HCT116 (cell line): ENCODE measurements at regions not wholly inside any gene's neighbourhood (a gene's known extent, or its start where the extent isn't known, plus 50 kb on each side); places are given as distances from the start of the nearest gene placed in this dataset.

Experiments
- ATAC-seq: fragments of 200-7000 bp; cut with Tn5 transposase; 2 replicates; pipeline ENCODE4 v1.9.1; 2020; ENCODE audit warnings: mild to moderate bottlenecking, moderate library complexity
- BruUV-seq: library from RNA; stranded (reverse); fragments of 400-500 nt; replicated peaks from 2 replicates; lab custom pipeline; 2021; lab: Mats Ljungman, UMichigan
- CTCF ChIA-PET: fragments of 300-600 bp; sonication (Branson Sonifier 250); formaldehyde crosslinking; loops from one replicate; lab custom pipeline; 2021; ENCODE audit warnings: antibody characterized with exemption; lab: Charles Lee
- POLR2A ChIA-PET: fragments of 300-600, 350-600 bp; sonication (Branson Sonifier 250); formaldehyde crosslinking; loops from one replicate; lab custom pipeline; 2021; ENCODE audit warnings: antibody characterized with exemption; lab: Charles Lee
- RAD21 ChIA-PET, 2 experiments: fragments of 300-600 bp; sonication (Branson Sonifier 250); formaldehyde crosslinking; loops; one replicate each; lab custom pipeline; 2023; ENCODE audit warnings: low total read pairs in 2 of 2; ENCODE audit not compliant: uncharacterized antibody in 2 of 2, unreplicated experiment in 2 of 2, low non-redundant PET in 1 of 2; lab: Charles Lee
- DNase-seq: peaks from one replicate; pipeline ENCODE4 v3.0.0-alpha.2; 2010; ENCODE audit warnings: low read depth, low spot score
- H2AFZ ChIP-seq: fragments of 200-600 bp; shearing (Covaris generic), sonication (generic); 2 replicates; pipeline ENCODE4 v1.6.1; 2017; ENCODE audit warnings: low read depth, mixed run types, mixed read lengths, antibody characterized with exemption, low read length; ENCODE audit not compliant: poor library complexity, severe bottlenecking
- H3K27ac ChIP-seq: 2 replicates; pipeline ENCODE4 v1.5.1; 2012; ENCODE audit warnings: low read depth, low read length
- H3K27me3 ChIP-seq: fragments of 200-600 bp; sonication (generic); 2 replicates; pipeline ENCODE4 v1.6.1; 2016; ENCODE audit warnings: mixed run types, low read length, mixed read lengths; ENCODE audit not compliant: insufficient read depth
- H3K36me3 ChIP-seq, 2 experiments: fragments of 200-500 bp in 1 of 2; fragments of 200-600 bp in 1 of 2; sonication (Bioruptor generic) in 1 of 2; sonication (generic) in 1 of 2; 2 replicates each; pipeline versions ENCODE4 v1.5.1 to v1.6.1; 2014 to 2016; ENCODE audit warnings: low read length in 2 of 2, inconsistent platforms in 1 of 2, mixed read lengths in 1 of 2, mixed run types in 1 of 2; ENCODE audit not compliant: insufficient read depth in 2 of 2, control insufficient read depth in 1 of 2
- H3K4me1 ChIP-seq, 2 experiments: fragments of 200-600 bp in 1 of 2; sonication (generic) in 1 of 2; 2 replicates each; pipeline versions ENCODE4 v1.5.1 to v1.6.1; 2012 to 2017; ENCODE audit warnings: low read length in 2 of 2, inconsistent platforms in 1 of 2, mild to moderate bottlenecking in 1 of 2, mixed read lengths in 1 of 2, mixed run types in 1 of 2, moderate library complexity in 1 of 2; ENCODE audit not compliant: insufficient read depth in 2 of 2, control insufficient read depth in 1 of 2
- H3K4me2 ChIP-seq: fragments of 200-600 bp; sonication (generic); 2 replicates; pipeline ENCODE4 v1.6.1; 2017; ENCODE audit warnings: mixed run types, low read length, mixed read lengths
- H3K4me3 ChIP-seq, 2 experiments: fragments of 200-600 bp in 1 of 2; sonication (generic) in 1 of 2; replicated peaks in 1 of 2; 2 replicates each; pipeline ENCODE4 v1.5.1; 2011 to 2016; ENCODE audit warnings: low read length in 2 of 2, control low read depth in 1 of 2, low read depth in 1 of 2, mild to moderate bottlenecking in 1 of 2, mixed read lengths in 1 of 2, mixed run types in 1 of 2
- H3K79me2 ChIP-seq: fragments of 200-600 bp; sonication (generic); 2 replicates; pipeline ENCODE4 v1.6.1; 2017; ENCODE audit warnings: mild to moderate bottlenecking, mixed run types, low read length, moderate library complexity, mixed read lengths; ENCODE audit not compliant: insufficient read depth
- H3K9ac ChIP-seq: fragments of 200-600 bp; sonication (generic); 2 replicates; pipeline ENCODE4 v1.6.1; 2016; ENCODE audit warnings: low read length, mixed read lengths
- H3K9me2 ChIP-seq: fragments of 200-600 bp; sonication (generic), shearing (Covaris generic); 2 replicates; pipeline ENCODE4 v1.6.1; 2017; ENCODE audit warnings: mixed run types, mild to moderate bottlenecking, moderate library complexity; ENCODE audit not compliant: insufficient read depth
- H3K9me3 ChIP-seq, 2 experiments: fragments of 200-500 bp in 1 of 2; fragments of 200-600 bp in 1 of 2; sonication (Bioruptor generic) in 1 of 2; sonication (generic) in 1 of 2; 2 replicates each; pipeline ENCODE4 v1.6.1; 2014 to 2017; ENCODE audit warnings: low read length in 2 of 2, mixed read lengths in 2 of 2, inconsistent platforms in 1 of 2, low read depth in 1 of 2, mild to moderate bottlenecking in 1 of 2, mixed run types in 1 of 2, moderate library complexity in 1 of 2; ENCODE audit not compliant: control insufficient read depth in 1 of 2, insufficient read depth in 1 of 2
- H4K20me1 ChIP-seq: fragments of 200-600 bp; sonication (generic), shearing (Covaris generic); 2 replicates; pipeline ENCODE4 v1.6.1; 2017; ENCODE audit warnings: mixed run types, mild to moderate bottlenecking, moderate library complexity; ENCODE audit not compliant: insufficient read depth
- EGR1 ChIP-seq: IDR thresholded peaks from 2 replicates; pipeline ENCODE4 v1.6.1; 2012; ENCODE audit warnings: low read depth
- EZH2 ChIP-seq: fragments of 200-600 bp; sonication (generic); IDR thresholded peaks from 2 replicates; pipeline ENCODE4 v1.6.1; 2017; ENCODE audit warnings: antibody characterized with exemption, mixed run types
- FOSL1 ChIP-seq: IDR thresholded peaks from 2 replicates; pipeline ENCODE4 v1.6.1; 2012; ENCODE audit warnings: low read depth
- POLR2A ChIP-seq: IDR thresholded peaks from 2 replicates; pipeline ENCODE4 v1.7.0; 2011; ENCODE audit warnings: borderline replicate concordance; ENCODE audit not compliant: insufficient read depth, insufficient read length; ENCODE audit errors: extremely low read depth
- RAD21 ChIP-seq: IDR thresholded peaks from 2 replicates; pipeline ENCODE4 v1.6.1; 2012; ENCODE audit warnings: low read depth, mild to moderate bottlenecking
- SP1 ChIP-seq: IDR thresholded peaks from 2 replicates; pipeline ENCODE4 v1.6.1; 2012; ENCODE audit warnings: low read depth
- SRF ChIP-seq: IDR thresholded peaks from 2 replicates; pipeline ENCODE4 v1.6.1; 2012; ENCODE audit warnings: low read depth
- ZNF274 ChIP-seq: fragments of 200-500 bp; sonication (Bioruptor generic); IDR thresholded peaks from 2 replicates; pipeline ENCODE4 v1.6.1; 2014; ENCODE audit warnings: mild to moderate bottlenecking, low read depth, low read length, inconsistent platforms
- intact Hi-C: fragments of 100-400 bp; cut with micrococcal nuclease; formaldehyde crosslinking; loops from 2 replicates; pipeline ENCODE4 v1.10.0; 2022
- TF ChIP-seq, protein P1 (sequence below): IDR thresholded peaks from 2 replicates; pipeline ENCODE4 v1.6.1; 2011; ENCODE audit warnings: mild to moderate bottlenecking, low read length, moderate library complexity; ENCODE audit not compliant: insufficient replicate concordance; ENCODE audit errors: extremely low read depth
- TF ChIP-seq, protein P2 (sequence below): IDR thresholded peaks from 2 replicates; pipeline ENCODE4 v1.6.1; 2012; ENCODE audit warnings: low read depth
- TF ChIP-seq, protein P3 (sequence below), 3 experiments: fragments of 200-600 bp in 1 of 3; sonication (generic) in 1 of 3; IDR thresholded peaks in 2 of 3; conservative IDR thresholded peaks in 1 of 3; 2 replicates each; pipeline ENCODE4 v1.5.1; 2012 to 2017; ENCODE audit warnings: low read depth in 2 of 3, low read length in 2 of 3, antibody characterized with exemption in 1 of 3, borderline replicate concordance in 1 of 3, control low read depth in 1 of 3, mild to moderate bottlenecking in 1 of 3, mixed read lengths in 1 of 3, mixed run types in 1 of 3, moderate library complexity in 1 of 3; ENCODE audit not compliant: insufficient read depth in 1 of 3

DNA sequence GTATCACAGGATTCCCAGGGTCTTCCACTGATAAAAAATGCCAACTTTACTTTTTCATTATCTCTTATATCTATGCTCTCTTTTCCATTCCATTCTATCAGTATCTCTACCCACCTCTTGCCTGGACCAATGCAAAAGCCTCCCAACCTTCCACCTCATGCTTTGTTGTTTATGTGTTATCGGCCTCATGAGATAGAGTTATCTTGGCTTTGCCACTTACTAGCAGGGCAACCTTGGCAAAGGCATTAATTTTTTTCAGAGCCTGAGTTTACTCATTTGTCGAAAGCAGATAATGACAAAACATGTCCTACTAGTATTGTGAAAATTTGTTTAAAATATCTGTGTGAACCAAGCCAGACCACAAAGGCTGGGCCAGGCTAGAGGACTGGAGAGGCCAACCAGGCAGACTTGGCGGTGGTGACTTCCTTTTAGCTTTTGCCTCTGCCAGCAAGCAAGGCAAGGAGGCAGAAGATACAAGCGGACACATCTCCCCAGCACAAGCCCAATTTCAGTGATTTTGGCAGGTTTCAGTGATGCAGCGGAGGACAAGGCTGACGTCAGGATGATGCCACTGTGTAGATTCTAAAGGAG is 106.9 kb downstream of the ADAMTS15 start:
- Histone ChIP-seq H4K20me1 (no peaks in the 10 kb centered on the region), H3K4me2 (no peak overlapping the region), H2AFZ (no peak overlapping the region), H3K4me1 (no peaks in the 10 kb centered on the region), H3K9me3 (no peaks in the 10 kb centered on the region), H3K4me3 (no peak overlapping the region), H3K27ac (no peak overlapping the region), H3K9ac (no peak overlapping the region), H3K27me3 (peaks cover 18% of the 10 kb centered on the region; the same call in 1 of the 2 replicates), H3K79me2 (no peaks in the 10 kb centered on the region), H3K36me3 (no peaks in the 10 kb centered on the region), H3K9me2 (no peaks in the 10 kb centered on the region)
- TF ChIP-seq, protein P1, sequence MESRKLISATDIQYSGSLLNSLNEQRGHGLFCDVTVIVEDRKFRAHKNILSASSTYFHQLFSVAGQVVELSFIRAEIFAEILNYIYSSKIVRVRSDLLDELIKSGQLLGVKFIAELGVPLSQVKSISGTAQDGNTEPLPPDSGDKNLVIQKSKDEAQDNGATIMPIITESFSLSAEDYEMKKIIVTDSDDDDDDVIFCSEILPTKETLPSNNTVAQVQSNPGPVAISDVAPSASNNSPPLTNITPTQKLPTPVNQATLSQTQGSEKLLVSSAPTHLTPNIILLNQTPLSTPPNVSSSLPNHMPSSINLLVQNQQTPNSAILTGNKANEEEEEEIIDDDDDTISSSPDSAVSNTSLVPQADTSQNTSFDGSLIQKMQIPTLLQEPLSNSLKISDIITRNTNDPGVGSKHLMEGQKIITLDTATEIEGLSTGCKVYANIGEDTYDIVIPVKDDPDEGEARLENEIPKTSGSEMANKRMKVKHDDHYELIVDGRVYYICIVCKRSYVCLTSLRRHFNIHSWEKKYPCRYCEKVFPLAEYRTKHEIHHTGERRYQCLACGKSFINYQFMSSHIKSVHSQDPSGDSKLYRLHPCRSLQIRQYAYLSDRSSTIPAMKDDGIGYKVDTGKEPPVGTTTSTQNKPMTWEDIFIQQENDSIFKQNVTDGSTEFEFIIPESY, result no peak
- TF ChIP-seq EZH2, result no peak
- TF ChIP-seq EGR1, result no peak
- no TSS peak for BruUV-seq
- intact Hi-C loops, result no loop called here
- ATAC-seq (no peak), DNase-seq (no peak)
- ChIA-PET POLR2A (no interaction called here), RAD21 (no interaction called here), CTCF (no interaction called here)

DNA sequence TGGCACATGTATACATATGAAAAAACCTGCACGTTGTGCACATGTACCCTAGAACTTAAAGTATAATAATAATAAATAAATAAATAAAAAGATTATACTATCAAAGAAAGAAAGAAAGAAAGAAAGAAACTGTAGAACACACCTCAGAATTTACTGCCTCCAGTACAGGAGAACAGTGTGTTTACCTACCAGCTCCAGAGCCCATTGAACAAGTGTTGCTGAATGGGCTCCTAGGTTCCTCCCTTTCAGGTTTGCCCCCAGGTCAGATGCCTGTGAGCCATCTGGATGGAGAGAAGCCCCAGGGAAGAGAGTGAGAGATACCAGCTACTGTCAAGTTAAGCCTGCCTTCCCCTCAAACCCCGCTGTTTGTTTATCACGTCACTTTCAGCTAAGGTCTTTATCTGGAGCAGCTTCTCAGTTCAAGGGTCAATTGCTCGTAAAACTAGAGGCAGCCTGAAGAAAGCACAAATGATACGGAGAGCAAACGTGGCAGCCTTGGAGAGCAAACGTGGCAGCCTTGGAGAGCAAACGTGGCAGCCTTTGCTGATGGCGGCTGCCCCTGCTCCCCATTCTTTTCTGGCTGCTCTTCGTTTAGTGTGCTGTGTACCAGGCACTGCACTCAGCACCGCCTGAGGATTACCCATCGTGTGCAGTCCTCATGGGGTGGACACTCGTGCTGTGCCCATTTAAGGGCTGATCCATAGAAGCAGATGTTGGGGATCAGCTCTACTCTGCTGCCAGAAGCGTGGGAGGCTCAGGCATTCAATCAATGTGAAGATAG is 111.7 kb downstream of the ADAMTS15 start:
- ATAC-seq (no peak), DNase-seq (no peak)
- Histone ChIP-seq H3K27me3 (no peaks in the 10 kb centered on the region), H3K9ac (no peak overlapping the region), H3K4me1 (no peaks in the 10 kb centered on the region), H2AFZ (no peak overlapping the region), H3K4me2 (no peak overlapping the region), H4K20me1 (no peaks in the 10 kb centered on the region), H3K36me3 (no peaks in the 10 kb centered on the region), H3K27ac (no peak overlapping the region), H3K9me2 (no peaks in the 10 kb centered on the region), H3K4me3 (no peak overlapping the region), H3K9me3 (no peaks in the 10 kb centered on the region), H3K79me2 (no peaks in the 10 kb centered on the region)
- ChIA-PET POLR2A (no interaction called here), CTCF (no interaction called here), RAD21 (no interaction called here)
- intact Hi-C loops, result no loop called here
- BruUV-seq, result no TSS peak
- no peak for TF ChIP-seq SP1
- no peak for TF ChIP-seq ZNF274
- TF ChIP-seq, protein P2, sequence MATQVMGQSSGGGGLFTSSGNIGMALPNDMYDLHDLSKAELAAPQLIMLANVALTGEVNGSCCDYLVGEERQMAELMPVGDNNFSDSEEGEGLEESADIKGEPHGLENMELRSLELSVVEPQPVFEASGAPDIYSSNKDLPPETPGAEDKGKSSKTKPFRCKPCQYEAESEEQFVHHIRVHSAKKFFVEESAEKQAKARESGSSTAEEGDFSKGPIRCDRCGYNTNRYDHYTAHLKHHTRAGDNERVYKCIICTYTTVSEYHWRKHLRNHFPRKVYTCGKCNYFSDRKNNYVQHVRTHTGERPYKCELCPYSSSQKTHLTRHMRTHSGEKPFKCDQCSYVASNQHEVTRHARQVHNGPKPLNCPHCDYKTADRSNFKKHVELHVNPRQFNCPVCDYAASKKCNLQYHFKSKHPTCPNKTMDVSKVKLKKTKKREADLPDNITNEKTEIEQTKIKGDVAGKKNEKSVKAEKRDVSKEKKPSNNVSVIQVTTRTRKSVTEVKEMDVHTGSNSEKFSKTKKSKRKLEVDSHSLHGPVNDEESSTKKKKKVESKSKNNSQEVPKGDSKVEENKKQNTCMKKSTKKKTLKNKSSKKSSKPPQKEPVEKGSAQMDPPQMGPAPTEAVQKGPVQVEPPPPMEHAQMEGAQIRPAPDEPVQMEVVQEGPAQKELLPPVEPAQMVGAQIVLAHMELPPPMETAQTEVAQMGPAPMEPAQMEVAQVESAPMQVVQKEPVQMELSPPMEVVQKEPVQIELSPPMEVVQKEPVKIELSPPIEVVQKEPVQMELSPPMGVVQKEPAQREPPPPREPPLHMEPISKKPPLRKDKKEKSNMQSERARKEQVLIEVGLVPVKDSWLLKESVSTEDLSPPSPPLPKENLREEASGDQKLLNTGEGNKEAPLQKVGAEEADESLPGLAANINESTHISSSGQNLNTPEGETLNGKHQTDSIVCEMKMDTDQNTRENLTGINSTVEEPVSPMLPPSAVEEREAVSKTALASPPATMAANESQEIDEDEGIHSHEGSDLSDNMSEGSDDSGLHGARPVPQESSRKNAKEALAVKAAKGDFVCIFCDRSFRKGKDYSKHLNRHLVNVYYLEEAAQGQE, result no peak
- no peak for TF ChIP-seq EZH2
- no peak for TF ChIP-seq POLR2A
- TF ChIP-seq EGR1, result no peak
- TF ChIP-seq FOSL1, result no peak
- TF ChIP-seq RAD21, result no peak
- no peak for TF ChIP-seq SRF
- TF ChIP-seq, protein P3, sequence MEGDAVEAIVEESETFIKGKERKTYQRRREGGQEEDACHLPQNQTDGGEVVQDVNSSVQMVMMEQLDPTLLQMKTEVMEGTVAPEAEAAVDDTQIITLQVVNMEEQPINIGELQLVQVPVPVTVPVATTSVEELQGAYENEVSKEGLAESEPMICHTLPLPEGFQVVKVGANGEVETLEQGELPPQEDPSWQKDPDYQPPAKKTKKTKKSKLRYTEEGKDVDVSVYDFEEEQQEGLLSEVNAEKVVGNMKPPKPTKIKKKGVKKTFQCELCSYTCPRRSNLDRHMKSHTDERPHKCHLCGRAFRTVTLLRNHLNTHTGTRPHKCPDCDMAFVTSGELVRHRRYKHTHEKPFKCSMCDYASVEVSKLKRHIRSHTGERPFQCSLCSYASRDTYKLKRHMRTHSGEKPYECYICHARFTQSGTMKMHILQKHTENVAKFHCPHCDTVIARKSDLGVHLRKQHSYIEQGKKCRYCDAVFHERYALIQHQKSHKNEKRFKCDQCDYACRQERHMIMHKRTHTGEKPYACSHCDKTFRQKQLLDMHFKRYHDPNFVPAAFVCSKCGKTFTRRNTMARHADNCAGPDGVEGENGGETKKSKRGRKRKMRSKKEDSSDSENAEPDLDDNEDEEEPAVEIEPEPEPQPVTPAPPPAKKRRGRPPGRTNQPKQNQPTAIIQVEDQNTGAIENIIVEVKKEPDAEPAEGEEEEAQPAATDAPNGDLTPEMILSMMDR (IDR thresholded peaks at IDR 0.05 in 2 of 3, conservative IDR thresholded peaks at IDR 0.05 in 1 of 3; ENCODE audit: borderline replicate concordance in 1 of 3, insufficient read depth in 1 of 3, low read depth in 2 of 3, low read length in 2 of 3), result no peak
